Spleen (tissue), 11 donors: ENCODE measurements at regions not wholly inside any gene's neighbourhood (a gene's known extent, or its start where the extent isn't known, plus 50 kb on each side); places are given as distances from the start of the nearest gene placed in this dataset.

Source experiments
- DNase-seq: peaks from one replicate; pipeline ENCODE4 v3.0.0-alpha.2; 2020
- H3K27ac ChIP-seq, 8 donors: fragments of 200-600 bp; sonication (generic) in 7 of 8; 1 replicate in 4 of 8; 2 replicates in 4 of 8; pipeline versions ENCODE4 v1.5.0 to v1.8.0; 2016 to 2021; ENCODE audit warnings: inconsistent platforms in 4 of 8, mild to moderate bottlenecking in 4 of 8, moderate library complexity in 1 of 8
- H3K27me3 ChIP-seq, 7 donors: fragments of 200-600 bp; sonication (generic) in 6 of 7; replicated peaks in 1 of 7; 1 replicate in 4 of 7; 2 replicates in 3 of 7; pipeline versions ENCODE4 v1.5.0 to v1.8.0; 2016 to 2021; ENCODE audit warnings: inconsistent platforms in 3 of 7, mild to moderate bottlenecking in 1 of 7
- H3K36me3 ChIP-seq, 6 donors: fragments of 200-600 bp; sonication (generic) in 5 of 6; 1 replicate in 4 of 6; 2 replicates in 2 of 6; pipeline versions ENCODE4 v1.5.0 to v1.8.0; 2016 to 2021; ENCODE audit warnings: inconsistent platforms in 2 of 6
- H3K4me1 ChIP-seq, 6 donors: fragments of 200-600 bp; sonication (generic) in 5 of 6; 1 replicate in 3 of 6; 2 replicates in 3 of 6; pipeline versions ENCODE4 v1.5.0 to v1.8.0; 2016 to 2021; ENCODE audit warnings: inconsistent platforms in 3 of 6
- H3K4me3 ChIP-seq, 8 donors: fragments of 200-600 bp; sonication (generic) in 7 of 8; 1 replicate in 4 of 8; 2 replicates in 4 of 8; pipeline versions ENCODE4 v1.5.0 to v1.8.0; 2016 to 2021; ENCODE audit warnings: inconsistent platforms in 4 of 8, mild to moderate bottlenecking in 4 of 8, moderate library complexity in 2 of 8
- H3K9me3 ChIP-seq, 8 donors: fragments of 200-600 bp; sonication (generic) in 7 of 8; 1 replicate in 4 of 8; 2 replicates in 4 of 8; pipeline versions ENCODE4 v1.5.0 to v1.8.0; 2016 to 2021; ENCODE audit warnings: inconsistent platforms in 4 of 8
- CTCF ChIP-seq, 11 experiments: fragments of 200-600 bp in 7 of 11; fragments of 450-650 bp in 4 of 11; sonication (generic) in 4 of 11; IDR thresholded peaks in 8 of 11; conservative IDR thresholded peaks in 3 of 11; 1 replicate in 7 of 11; 2 replicates in 4 of 11; pipeline versions ENCODE4 v1.4.0 to v1.8.0; 2016 to 2021; ENCODE audit warnings: antibody characterized with exemption in 11 of 11, inconsistent platforms in 4 of 11, mild to moderate bottlenecking in 1 of 11
- POLR2A ChIP-seq, 3 donors: fragments of 450-650 bp; IDR thresholded peaks; one replicate each; pipeline ENCODE4 v1.5.1; 2017; ENCODE audit warnings: antibody characterized with exemption in 3 of 3, mild to moderate bottlenecking in 1 of 3
- POLR2AphosphoS5 ChIP-seq, 3 donors: sonication (generic); formaldehyde crosslinking; IDR thresholded peaks; one replicate each; pipeline ENCODE4 v1.5.1; 2017; ENCODE audit warnings: antibody characterized with exemption in 3 of 3
- WGBS, 5 donors: extraction: QIAGEN DNeasy Blood & Tissue Kit in 3 of 5; methylation state at CpG; one replicate each; pipeline versions ENCODE4 v1.1.5 to v1.1.7; 2013 to 2018; 5-methylcytosine and 5-hydroxymethylcytosine counted together
- intact Hi-C: fragments of 100-400 bp; cut with DNase I; formaldehyde crosslinking; loops from one replicate; pipeline ENCODE4 v1.15.0; 2023; ENCODE audit warnings: low total_unique reads
- donor health status: healthy with polysubstance abuse.
- donor health status: DM: no; HTN: no; CAD: no; lungs with moderate emphysema.
- donor health status: DM: no; HTN: no; CAD: no.
- donor health status: Bipolar disorder and iron deficiency.
- donor health status: healthy.
- donor health status: DM: no; HTN: no; CAD: no.
- donor health status: DM: yes; HTN: yes; CAD: no.

GRCh38 chr6:98695091-98695801, 139.1 kb upstream of the POU3F2 start:
- Histone ChIP-seq H3K27me3 (no peaks in the 10 kb centered on the region), H3K4me1 (no peaks in the 10 kb centered on the region), H3K27ac (no peak overlapping the region), H3K9me3 (no peaks in the 10 kb centered on the region), H3K4me3 (no peak overlapping the region), H3K36me3 (no peaks in the 10 kb centered on the region)
- TF ChIP-seq POLR2AphosphoS5 (IDR thresholded peaks at IDR 0.05) (no peak), CTCF (IDR thresholded peaks at IDR 0.05 in 8 of 11, conservative IDR thresholded peaks at IDR 0.05 in 3 of 11) (no peak), POLR2A (IDR thresholded peaks at IDR 0.05) (no peak)
- 72 to 79% (median 79%) methylated on average over 7 of the region's 7 CpGs for WGBS, 5 donors
- DNase-seq, result no peak
- intact Hi-C loops, result no loop called here

DNA sequence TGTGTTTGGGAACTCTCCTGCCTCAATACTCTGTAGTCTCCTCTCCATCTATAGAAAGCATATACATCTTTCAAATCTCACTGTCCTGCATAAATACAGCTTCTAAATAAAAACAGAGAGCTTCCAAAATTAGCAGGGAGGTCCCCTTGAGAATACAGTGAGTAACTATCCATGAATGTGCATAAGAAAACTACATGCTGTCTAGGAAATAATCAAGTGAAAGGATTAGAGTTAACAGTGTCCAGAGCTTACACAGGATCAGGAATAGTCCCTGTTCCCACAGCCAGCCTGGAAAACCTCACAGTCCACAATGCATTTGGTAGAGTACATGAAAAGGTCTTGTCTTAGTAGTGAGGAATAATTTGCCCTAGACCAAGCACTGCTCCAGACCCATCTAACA, 123.0 kb upstream of the POU3F2 start:
- H3K4me3 ChIP-seq, result no peak overlapping the region
- H3K9me3 ChIP-seq, result no peaks in the 10 kb centered on the region
- H3K4me1 ChIP-seq, result no peaks in the 10 kb centered on the region
- no peak for DNase-seq
- TF ChIP-seq POLR2AphosphoS5 (IDR thresholded peaks at IDR 0.05), result no peak
- no peak for TF ChIP-seq POLR2A (IDR thresholded peaks at IDR 0.05)
- TF ChIP-seq CTCF (IDR thresholded peaks at IDR 0.05 in 8 of 11, conservative IDR thresholded peaks at IDR 0.05 in 3 of 11), result no peak
- H3K36me3 ChIP-seq, result no peaks in the 10 kb centered on the region
- no peak overlapping the region for H3K27ac ChIP-seq
- intact Hi-C loops, result no loop called here
- peaks cover 0 to 10% (median 0%) of the 10 kb centered on the region in 7 donors for H3K27me3 ChIP-seq

DNA sequence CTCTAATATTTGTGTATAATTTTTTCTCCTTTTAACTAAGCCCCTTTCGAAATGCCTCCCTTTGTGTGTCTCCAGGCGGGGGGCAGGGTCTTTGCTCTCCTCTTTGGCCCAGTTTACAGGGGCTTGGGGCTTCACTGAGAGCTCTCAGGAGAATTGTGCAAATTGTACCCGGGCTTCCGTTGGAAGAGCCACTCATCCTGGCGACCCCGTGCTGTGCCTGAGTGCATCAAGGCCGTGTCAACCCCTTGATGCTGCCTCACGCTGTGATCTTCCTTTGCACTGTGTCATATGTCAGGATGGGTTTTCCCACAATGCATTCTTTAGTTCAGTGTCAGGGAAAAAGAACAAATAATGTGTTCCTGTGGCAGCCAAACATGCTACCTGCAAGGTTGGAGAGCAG, 118.0 kb upstream of the POU3F2 start:
- Histone ChIP-seq H3K27ac (no peak overlapping the region), H3K4me3 (no peak overlapping the region), H3K36me3 (no peaks in the 10 kb centered on the region), H3K9me3 (no peaks in the 10 kb centered on the region), H3K4me1 (no peaks in the 10 kb centered on the region), H3K27me3 (peaks cover 0 to 19% (median 0%) of the 10 kb centered on the region in 7 donors)
- TF ChIP-seq POLR2AphosphoS5 (IDR thresholded peaks at IDR 0.05) (no peak), POLR2A (IDR thresholded peaks at IDR 0.05) (no peak)
- intact Hi-C loops, result no loop called here
- WGBS, 5 donors, result 7 to 11% (median 8%) methylated on average over 8 of the region's 8 CpGs
- DNase-seq, result no peak

DNA sequence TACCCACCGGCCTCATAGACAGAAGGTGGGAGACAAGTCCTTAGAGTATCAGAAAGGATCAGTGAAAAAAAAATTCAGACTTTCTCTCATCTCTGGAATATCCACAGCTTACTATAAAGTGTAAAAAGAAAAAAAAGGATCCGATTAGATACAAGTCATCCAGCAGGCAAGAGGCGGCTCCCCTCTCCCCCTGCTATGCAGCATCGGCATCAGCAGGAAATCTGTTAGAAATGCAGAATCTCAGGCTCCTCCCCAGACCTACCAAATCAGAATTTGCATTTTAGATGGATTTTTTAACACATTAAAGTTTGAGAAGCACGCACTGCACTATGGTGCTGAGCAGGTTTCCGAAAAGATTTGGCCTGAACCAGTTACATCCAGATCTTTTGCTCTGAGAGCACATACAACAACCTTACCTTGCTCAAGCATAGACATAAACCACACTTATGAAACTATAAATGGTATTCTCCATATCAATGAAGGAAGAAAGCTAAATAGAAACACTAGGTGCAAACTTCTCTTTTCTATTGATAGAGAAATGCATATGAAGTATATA, 117.0 kb upstream of the POU3F2 start:
- intact Hi-C loops, result no loop called here
- no peaks in the 10 kb centered on the region for H3K9me3 ChIP-seq
- H3K27me3 ChIP-seq, result peaks cover 0 to 19% (median 0%) of the 10 kb centered on the region in 7 donors
- H3K27ac ChIP-seq, result no peak overlapping the region
- TF ChIP-seq POLR2AphosphoS5 (IDR thresholded peaks at IDR 0.05) (no peak), POLR2A (IDR thresholded peaks at IDR 0.05) (no peak), CTCF (IDR thresholded peaks at IDR 0.05 in 8 of 11, conservative IDR thresholded peaks at IDR 0.05 in 3 of 11) (no peak)
- no peaks in the 10 kb centered on the region for H3K4me1 ChIP-seq
- no peak for DNase-seq
- no peak overlapping the region for H3K4me3 ChIP-seq
- 18 to 38% (median 28%) methylated on average over 6 of the region's 6 CpGs for WGBS, 5 donors
- H3K36me3 ChIP-seq, result no peaks in the 10 kb centered on the region
